ENCODE measurements at regions not wholly inside any gene's neighbourhood (a gene's known extent, or its start where the extent isn't known, plus 50 kb on each side); places are given as distances from the start of the nearest gene placed in this dataset.

DNA sequence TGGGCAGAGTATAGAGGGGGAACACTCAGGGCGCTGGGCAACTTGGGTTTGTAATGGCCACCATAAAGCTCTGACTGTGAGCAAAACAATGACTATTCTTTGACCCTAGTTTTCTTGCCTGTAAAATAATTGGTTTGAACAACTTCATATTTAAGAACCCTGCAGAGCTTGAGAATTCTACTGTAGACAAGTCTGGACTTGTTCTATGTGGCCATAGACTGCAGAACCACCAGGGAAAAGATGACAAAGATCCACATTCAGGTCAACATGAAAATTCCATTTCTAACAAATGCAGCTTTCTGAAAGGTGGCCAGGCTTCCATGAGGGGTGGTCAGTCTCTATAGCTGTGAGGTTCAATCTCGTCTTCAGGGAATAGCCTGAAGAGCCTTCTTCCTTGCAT lies 239.4 kb upstream of the LRRN1 start:
- TF ChIP-seq, protein P1, sequence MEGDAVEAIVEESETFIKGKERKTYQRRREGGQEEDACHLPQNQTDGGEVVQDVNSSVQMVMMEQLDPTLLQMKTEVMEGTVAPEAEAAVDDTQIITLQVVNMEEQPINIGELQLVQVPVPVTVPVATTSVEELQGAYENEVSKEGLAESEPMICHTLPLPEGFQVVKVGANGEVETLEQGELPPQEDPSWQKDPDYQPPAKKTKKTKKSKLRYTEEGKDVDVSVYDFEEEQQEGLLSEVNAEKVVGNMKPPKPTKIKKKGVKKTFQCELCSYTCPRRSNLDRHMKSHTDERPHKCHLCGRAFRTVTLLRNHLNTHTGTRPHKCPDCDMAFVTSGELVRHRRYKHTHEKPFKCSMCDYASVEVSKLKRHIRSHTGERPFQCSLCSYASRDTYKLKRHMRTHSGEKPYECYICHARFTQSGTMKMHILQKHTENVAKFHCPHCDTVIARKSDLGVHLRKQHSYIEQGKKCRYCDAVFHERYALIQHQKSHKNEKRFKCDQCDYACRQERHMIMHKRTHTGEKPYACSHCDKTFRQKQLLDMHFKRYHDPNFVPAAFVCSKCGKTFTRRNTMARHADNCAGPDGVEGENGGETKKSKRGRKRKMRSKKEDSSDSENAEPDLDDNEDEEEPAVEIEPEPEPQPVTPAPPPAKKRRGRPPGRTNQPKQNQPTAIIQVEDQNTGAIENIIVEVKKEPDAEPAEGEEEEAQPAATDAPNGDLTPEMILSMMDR (IDR thresholded peaks at IDR 0.05 in 8 of 11, conservative IDR thresholded peaks at IDR 0.05 in 3 of 11) = no peak
- TF ChIP-seq POLR2A (IDR thresholded peaks at IDR 0.05) (no peak), POLR2AphosphoS5 (IDR thresholded peaks at IDR 0.05) (no peak)
